ENCODE measurements at regions not wholly inside any gene's neighbourhood (a gene's known extent, or its start where the extent isn't known, plus 50 kb on each side); places are given as distances from the start of the nearest gene placed in this dataset.

GRCh38 chr5:6193310-6193709, 185.0 kb downstream of the MED10 start:
- no peak for TF ChIP-seq CTCF (optimal IDR thresholded peaks at IDR 0.05 in 1 of 3, IDR thresholded peaks at IDR 0.05 in 1 of 3, conservative IDR thresholded peaks at IDR 0.05 in 1 of 3; ENCODE audit: extremely low read depth in 1 of 3, insufficient read depth in 2 of 3, low read length in 3 of 3)
- no peak for TF ChIP-seq EZH2 (IDR thresholded peaks at IDR 0.05; ENCODE audit: low read length)

Data from keratinocyte (primary cell).